ENCODE measurements at regions not wholly inside any gene's neighbourhood (a gene's known extent, or its start where the extent isn't known, plus 50 kb on each side); places are given as distances from the start of the nearest gene placed in this dataset.

- TF ChIP-seq CTCF (IDR thresholded peaks at IDR 0.05) (no peak), POLR2A (IDR thresholded peaks at IDR 0.05) (no peak)
Measured at GRCh38 chr1:96416701-96417444, 304.7 kb upstream of the PTBP2 start.
